ENCODE measurements at regions not wholly inside any gene's neighbourhood (a gene's known extent, or its start where the extent isn't known, plus 50 kb on each side); places are given as distances from the start of the nearest gene placed in this dataset.

- H3K4me1 ChIP-seq (ENCODE audit: control insufficient read depth, insufficient read depth, low read length), result no peaks in the 10 kb centered on the region
- H3K9me3 ChIP-seq (ENCODE audit: control insufficient read depth, insufficient read depth, low read length), result no peaks in the 10 kb centered on the region
- no peaks in the 10 kb centered on the region; the same call in 1 of the 2 replicates for H3K27me3 ChIP-seq (ENCODE audit: control insufficient read depth, insufficient read depth, low read length)
- no peaks in the 10 kb centered on the region for H3K36me3 ChIP-seq (ENCODE audit: control insufficient read depth, insufficient read depth, low read length)
- no peak overlapping the region for H3K4me3 ChIP-seq (ENCODE audit: low read depth, low read length)
- H3K27ac ChIP-seq (ENCODE audit: low read depth, low read length), result no peak overlapping the region
- H3K9ac ChIP-seq (ENCODE audit: low read depth, low read length), result no peak overlapping the region
Observed at GRCh38 chrX:116873671-116874070, 410.9 kb upstream of the CT83 start.

- H3K4me1 ChIP-seq (ENCODE audit: control insufficient read depth, insufficient read depth, low read length), result no peaks in the 10 kb centered on the region
- H3K9me3 ChIP-seq (ENCODE audit: control insufficient read depth, insufficient read depth, low read length), result no peaks in the 10 kb centered on the region
- H3K27me3 ChIP-seq (ENCODE audit: control insufficient read depth, insufficient read depth, low read length), result no peaks in the 10 kb centered on the region; the same call in 1 of the 2 replicates
- H3K4me3 ChIP-seq (ENCODE audit: low read depth, low read length), result no peak overlapping the region
- no peak overlapping the region for H3K9ac ChIP-seq (ENCODE audit: low read depth, low read length)
- H3K36me3 ChIP-seq (ENCODE audit: control insufficient read depth, insufficient read depth, low read length), result no peaks in the 10 kb centered on the region
- H3K27ac ChIP-seq (ENCODE audit: low read depth, low read length), result no peak overlapping the region
Observed at GRCh38 chrX:116872931-116873330, 410.2 kb upstream of the CT83 start.

- Histone ChIP-seq H3K4me3 (ENCODE audit: low read depth, low read length) (no peak overlapping the region), H3K9me3 (ENCODE audit: control insufficient read depth, insufficient read depth, low read length) (no peaks in the 10 kb centered on the region), H3K4me1 (ENCODE audit: control insufficient read depth, insufficient read depth, low read length) (0 out of 2 replicates have a peak, but pooled peaks cover 5% of the 10 kb centered on the region), H3K27ac (ENCODE audit: low read depth, low read length) (no peak overlapping the region), H3K9ac (ENCODE audit: low read depth, low read length) (no peak overlapping the region), H3K27me3 (ENCODE audit: control insufficient read depth, insufficient read depth, low read length) (no peaks in the 10 kb centered on the region), H3K36me3 (ENCODE audit: control insufficient read depth, insufficient read depth, low read length) (no peaks in the 10 kb centered on the region)
Observed at GRCh38 chrX:116863029-116863428, 400.3 kb upstream of the CT83 start.

- H3K36me3 ChIP-seq (ENCODE audit: control insufficient read depth, insufficient read depth, low read length), result no peaks in the 10 kb centered on the region
- no peak overlapping the region for H3K4me3 ChIP-seq (ENCODE audit: low read depth, low read length)
- H3K4me1 ChIP-seq (ENCODE audit: control insufficient read depth, insufficient read depth, low read length), result 0 out of 2 replicates have a peak, but pooled peaks cover 5% of the 10 kb centered on the region
- H3K9me3 ChIP-seq (ENCODE audit: control insufficient read depth, insufficient read depth, low read length), result no peaks in the 10 kb centered on the region
- no peaks in the 10 kb centered on the region for H3K27me3 ChIP-seq (ENCODE audit: control insufficient read depth, insufficient read depth, low read length)
- no peak overlapping the region for H3K27ac ChIP-seq (ENCODE audit: low read depth, low read length)
- H3K9ac ChIP-seq (ENCODE audit: low read depth, low read length), result no peak overlapping the region
Observed at GRCh38 chrX:116862340-116862739, 399.6 kb upstream of the CT83 start.

- H3K4me1 ChIP-seq (ENCODE audit: control insufficient read depth, insufficient read depth, low read length), result peaks cover 12% of the 10 kb centered on the region
- no peak overlapping the region for H3K27ac ChIP-seq (ENCODE audit: low read depth, low read length)
- H3K27me3 ChIP-seq (ENCODE audit: control insufficient read depth, insufficient read depth, low read length), result no peaks in the 10 kb centered on the region
- no peak overlapping the region for H3K4me3 ChIP-seq (ENCODE audit: low read depth, low read length)
- no peaks in the 10 kb centered on the region for H3K36me3 ChIP-seq (ENCODE audit: control insufficient read depth, insufficient read depth, low read length)
- no peak overlapping the region for H3K9ac ChIP-seq (ENCODE audit: low read depth, low read length)
- H3K9me3 ChIP-seq (ENCODE audit: control insufficient read depth, insufficient read depth, low read length), result no peaks in the 10 kb centered on the region
Observed at GRCh38 chrX:116841290-116841689, 378.5 kb upstream of the CT83 start.

GRCh38 chrX:116827063-116827462, 364.3 kb upstream of the CT83 start:
- Histone ChIP-seq H3K27ac (ENCODE audit: low read depth, low read length) (no peak overlapping the region), H3K27me3 (ENCODE audit: control insufficient read depth, insufficient read depth, low read length) (no peaks in the 10 kb centered on the region), H3K4me3 (ENCODE audit: low read depth, low read length) (no peak overlapping the region), H3K36me3 (ENCODE audit: control insufficient read depth, insufficient read depth, low read length) (no peaks in the 10 kb centered on the region), H3K9ac (ENCODE audit: low read depth, low read length) (no peak overlapping the region), H3K9me3 (ENCODE audit: control insufficient read depth, insufficient read depth, low read length) (no peaks in the 10 kb centered on the region), H3K4me1 (ENCODE audit: control insufficient read depth, insufficient read depth, low read length) (peaks cover 47% of the 10 kb centered on the region)

GRCh38 chrX:116824785-116825184, 362.0 kb upstream of the CT83 start:
- Histone ChIP-seq H3K36me3 (ENCODE audit: control insufficient read depth, insufficient read depth, low read length) (no peaks in the 10 kb centered on the region), H3K4me1 (ENCODE audit: control insufficient read depth, insufficient read depth, low read length) (peaks cover 45% of the 10 kb centered on the region), H3K9ac (ENCODE audit: low read depth, low read length) (no peak overlapping the region), H3K4me3 (ENCODE audit: low read depth, low read length) (no peak overlapping the region), H3K27ac (ENCODE audit: low read depth, low read length) (no peak overlapping the region), H3K27me3 (ENCODE audit: control insufficient read depth, insufficient read depth, low read length) (no peaks in the 10 kb centered on the region), H3K9me3 (ENCODE audit: control insufficient read depth, insufficient read depth, low read length) (no peaks in the 10 kb centered on the region; the same call in 1 of the 2 replicates)

- H3K36me3 ChIP-seq (ENCODE audit: control insufficient read depth, insufficient read depth, low read length), result no peaks in the 10 kb centered on the region
- H3K4me3 ChIP-seq (ENCODE audit: low read depth, low read length), result no peak overlapping the region
- no peaks in the 10 kb centered on the region for H3K27me3 ChIP-seq (ENCODE audit: control insufficient read depth, insufficient read depth, low read length)
- no peak overlapping the region for H3K9ac ChIP-seq (ENCODE audit: low read depth, low read length)
- H3K9me3 ChIP-seq (ENCODE audit: control insufficient read depth, insufficient read depth, low read length), result no peaks in the 10 kb centered on the region; the same call in 1 of the 2 replicates
- no peak overlapping the region for H3K27ac ChIP-seq (ENCODE audit: low read depth, low read length)
- H3K4me1 ChIP-seq (ENCODE audit: control insufficient read depth, insufficient read depth, low read length), result peaks cover 49% of the 10 kb centered on the region
Observed at GRCh38 chrX:116823677-116824076, 360.9 kb upstream of the CT83 start.

GRCh38 chrX:116806288-116806802, 343.6 kb upstream of the CT83 start:
- Histone ChIP-seq H3K4me3 (ENCODE audit: low read depth, low read length) (no peak overlapping the region), H3K4me1 (ENCODE audit: control insufficient read depth, insufficient read depth, low read length) (peaks cover 18% of the 10 kb centered on the region; the same call in 1 of the 2 replicates), H3K36me3 (ENCODE audit: control insufficient read depth, insufficient read depth, low read length) (peaks cover 32% of the 10 kb centered on the region), H3K27me3 (ENCODE audit: control insufficient read depth, insufficient read depth, low read length) (0 out of 2 replicates have a peak, but pooled peaks cover 2% of the 10 kb centered on the region), H3K9ac (ENCODE audit: low read depth, low read length) (no peak overlapping the region), H3K9me3 (ENCODE audit: control insufficient read depth, insufficient read depth, low read length) (peaks cover 28% of the 10 kb centered on the region; the same call in 1 of the 2 replicates), H3K27ac (ENCODE audit: low read depth, low read length) (no peak overlapping the region)

GRCh38 chrX:116801943-116802342, 339.2 kb upstream of the CT83 start:
- H3K4me3 ChIP-seq (ENCODE audit: low read depth, low read length), result no peak overlapping the region
- no peaks in the 10 kb centered on the region for H3K4me1 ChIP-seq (ENCODE audit: control insufficient read depth, insufficient read depth, low read length)
- H3K9me3 ChIP-seq (ENCODE audit: control insufficient read depth, insufficient read depth, low read length), result peaks cover 45% of the 10 kb centered on the region; the same call in 1 of the 2 replicates
- H3K36me3 ChIP-seq (ENCODE audit: control insufficient read depth, insufficient read depth, low read length), result no peaks in the 10 kb centered on the region; the same call in 1 of the 2 replicates
- H3K9ac ChIP-seq (ENCODE audit: low read depth, low read length), result no peak overlapping the region
- H3K27ac ChIP-seq (ENCODE audit: low read depth, low read length), result no peak overlapping the region
- 0 out of 2 replicates have a peak, but pooled peaks cover 2% of the 10 kb centered on the region for H3K27me3 ChIP-seq (ENCODE audit: control insufficient read depth, insufficient read depth, low read length)

GRCh38 chrX:116781926-116782325, 319.1 kb upstream of the CT83 start:
- no peaks in the 10 kb centered on the region for H3K27me3 ChIP-seq (ENCODE audit: control insufficient read depth, insufficient read depth, low read length)
- H3K36me3 ChIP-seq (ENCODE audit: control insufficient read depth, insufficient read depth, low read length), result no peaks in the 10 kb centered on the region
- no peak overlapping the region for H3K4me3 ChIP-seq (ENCODE audit: low read depth, low read length)
- no peak overlapping the region for H3K27ac ChIP-seq (ENCODE audit: low read depth, low read length)
- H3K4me1 ChIP-seq (ENCODE audit: control insufficient read depth, insufficient read depth, low read length), result no peaks in the 10 kb centered on the region
- no peaks in the 10 kb centered on the region for H3K9me3 ChIP-seq (ENCODE audit: control insufficient read depth, insufficient read depth, low read length)
- H3K9ac ChIP-seq (ENCODE audit: low read depth, low read length), result no peak overlapping the region

Measured in HUES48 (cell line).